ENCODE measurements at regions not wholly inside any gene's neighbourhood (a gene's known extent, or its start where the extent isn't known, plus 50 kb on each side); places are given as distances from the start of the nearest gene placed in this dataset.

DNA sequence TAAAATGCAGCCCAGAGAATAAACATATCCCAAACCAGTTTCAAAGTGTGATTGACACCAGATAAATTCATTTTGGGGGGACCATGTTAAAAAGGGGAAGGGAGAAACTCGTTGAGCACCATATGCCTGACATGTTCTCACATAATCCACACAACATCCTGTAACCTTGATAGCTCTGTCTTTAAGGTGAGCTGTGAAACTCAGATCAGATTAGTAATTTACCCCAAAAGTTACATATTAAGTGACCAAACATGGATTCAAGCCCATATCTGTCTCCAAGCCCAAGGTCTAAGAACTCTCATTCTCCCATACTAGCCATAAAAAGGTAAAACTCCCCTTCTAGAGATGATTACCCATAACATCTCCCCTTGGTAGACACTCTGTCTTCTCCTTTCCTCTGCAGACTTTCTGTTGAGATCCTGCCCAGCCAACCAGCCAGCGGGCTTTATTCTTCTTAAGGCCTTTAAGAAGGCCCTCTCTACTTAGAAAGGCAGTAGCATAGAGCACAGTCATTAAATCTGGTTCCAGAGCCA, 150.7 kb downstream of the CCDC34 start:
- Histone ChIP-seq H3K4me3 (ENCODE audit: severe bottlenecking) (no peak overlapping the region), H3K36me3 (ENCODE audit: low read depth) (no peaks in the 10 kb centered on the region), H3K27ac (ENCODE audit: poor library complexity, severe bottlenecking) (peak overlapping the region; percentile 65), H3K27me3 (ENCODE audit: insufficient read depth, poor library complexity, severe bottlenecking) (no peaks in the 10 kb centered on the region), H3K9me3 (ENCODE audit: severe bottlenecking) (no peaks in the 10 kb centered on the region), H3K4me1 (ENCODE audit: insufficient read depth, poor library complexity, severe bottlenecking) (peaks cover 28% of the 10 kb centered on the region)
- DNase-seq (ENCODE audit: low spot score) (no peak), ATAC-seq (ENCODE audit: low read depth) (no peak)
- TF ChIP-seq, protein P1, sequence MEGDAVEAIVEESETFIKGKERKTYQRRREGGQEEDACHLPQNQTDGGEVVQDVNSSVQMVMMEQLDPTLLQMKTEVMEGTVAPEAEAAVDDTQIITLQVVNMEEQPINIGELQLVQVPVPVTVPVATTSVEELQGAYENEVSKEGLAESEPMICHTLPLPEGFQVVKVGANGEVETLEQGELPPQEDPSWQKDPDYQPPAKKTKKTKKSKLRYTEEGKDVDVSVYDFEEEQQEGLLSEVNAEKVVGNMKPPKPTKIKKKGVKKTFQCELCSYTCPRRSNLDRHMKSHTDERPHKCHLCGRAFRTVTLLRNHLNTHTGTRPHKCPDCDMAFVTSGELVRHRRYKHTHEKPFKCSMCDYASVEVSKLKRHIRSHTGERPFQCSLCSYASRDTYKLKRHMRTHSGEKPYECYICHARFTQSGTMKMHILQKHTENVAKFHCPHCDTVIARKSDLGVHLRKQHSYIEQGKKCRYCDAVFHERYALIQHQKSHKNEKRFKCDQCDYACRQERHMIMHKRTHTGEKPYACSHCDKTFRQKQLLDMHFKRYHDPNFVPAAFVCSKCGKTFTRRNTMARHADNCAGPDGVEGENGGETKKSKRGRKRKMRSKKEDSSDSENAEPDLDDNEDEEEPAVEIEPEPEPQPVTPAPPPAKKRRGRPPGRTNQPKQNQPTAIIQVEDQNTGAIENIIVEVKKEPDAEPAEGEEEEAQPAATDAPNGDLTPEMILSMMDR (IDR thresholded peaks at IDR 0.05; ENCODE audit: poor library complexity, severe bottlenecking) = no peak

DNA sequence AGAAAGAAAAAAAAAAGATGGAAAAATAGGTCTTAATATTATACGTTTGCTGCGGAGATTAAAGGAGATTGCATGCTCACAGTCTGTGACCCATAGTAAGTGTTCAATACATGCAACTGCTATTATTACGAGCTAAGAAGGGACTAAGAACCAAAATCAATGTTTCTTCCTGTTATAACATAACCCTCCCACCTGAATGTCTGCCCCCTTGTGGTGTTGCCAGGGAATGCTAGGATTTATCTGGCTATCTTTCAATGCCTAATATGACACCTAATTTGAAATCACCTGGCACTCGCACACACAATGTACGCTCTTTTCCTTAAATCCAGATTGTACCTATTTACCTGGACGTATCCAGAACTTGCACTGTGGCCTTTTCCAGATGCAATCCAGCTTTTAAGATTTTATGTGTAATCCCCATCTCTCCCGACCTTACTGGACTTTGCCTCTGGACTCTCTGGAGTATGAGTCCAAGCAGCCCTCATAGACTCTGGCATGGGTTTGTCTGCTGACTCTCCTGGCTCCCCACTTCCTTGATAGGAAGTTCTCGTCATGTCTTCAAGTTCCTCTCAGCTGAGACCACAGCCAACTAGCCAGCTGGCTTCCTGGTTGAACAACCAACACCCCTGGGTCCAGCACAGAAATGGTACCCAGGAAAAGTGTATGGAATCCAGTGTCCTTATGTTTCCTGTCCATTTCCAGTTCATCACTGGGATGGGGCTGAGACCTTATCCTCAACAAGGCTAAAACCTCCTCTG, 151.5 kb downstream of the CCDC34 start:
- DNase-seq (ENCODE audit: low spot score) (no peak), ATAC-seq (ENCODE audit: low read depth) (no peak)
- no peaks in the 10 kb centered on the region for H3K36me3 ChIP-seq (ENCODE audit: low read depth)
- TF ChIP-seq, protein P1 (IDR thresholded peaks at IDR 0.05; ENCODE audit: poor library complexity, severe bottlenecking) = peak; percentile 14
- H3K4me3 ChIP-seq (ENCODE audit: severe bottlenecking) = no peak overlapping the region
- peaks cover 28% of the 10 kb centered on the region for H3K4me1 ChIP-seq (ENCODE audit: insufficient read depth, poor library complexity, severe bottlenecking)
- no peaks in the 10 kb centered on the region for H3K27me3 ChIP-seq (ENCODE audit: insufficient read depth, poor library complexity, severe bottlenecking)
- no peak overlapping the region for H3K27ac ChIP-seq (ENCODE audit: poor library complexity, severe bottlenecking)
- H3K9me3 ChIP-seq (ENCODE audit: severe bottlenecking) = no peaks in the 10 kb centered on the region

DNA sequence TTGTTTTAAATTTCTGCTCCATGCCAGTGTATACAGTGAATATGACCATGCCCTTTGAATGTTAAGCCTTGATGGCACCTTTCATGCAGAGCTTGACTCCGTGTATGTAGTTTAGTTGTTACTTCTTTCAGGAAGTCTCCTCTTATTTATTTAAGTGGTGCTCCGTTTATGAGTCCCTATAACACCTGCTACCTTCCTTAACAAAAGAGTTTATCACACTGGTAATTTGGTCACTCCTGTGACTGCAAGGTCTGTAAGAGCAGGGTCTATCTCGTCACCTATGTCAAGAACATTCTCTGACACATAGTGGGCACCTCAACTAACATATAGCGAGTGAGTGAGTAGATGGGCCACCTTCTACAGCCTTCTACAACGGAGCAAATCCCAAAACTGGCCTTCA, 152.5 kb downstream of the CCDC34 start:
- DNase-seq (ENCODE audit: low spot score) = no peak
- ATAC-seq (ENCODE audit: low read depth) = no peak
- TF ChIP-seq, protein P1 (IDR thresholded peaks at IDR 0.05; ENCODE audit: poor library complexity, severe bottlenecking) = no peak
- peaks cover 28% of the 10 kb centered on the region for H3K4me1 ChIP-seq (ENCODE audit: insufficient read depth, poor library complexity, severe bottlenecking)
- no peaks in the 10 kb centered on the region for H3K36me3 ChIP-seq (ENCODE audit: low read depth)
- no peaks in the 10 kb centered on the region for H3K27me3 ChIP-seq (ENCODE audit: insufficient read depth, poor library complexity, severe bottlenecking)
- H3K4me3 ChIP-seq (ENCODE audit: severe bottlenecking) = no peak overlapping the region
- H3K9me3 ChIP-seq (ENCODE audit: severe bottlenecking) = no peaks in the 10 kb centered on the region
- peak overlapping the region; percentile 79 for H3K27ac ChIP-seq (ENCODE audit: poor library complexity, severe bottlenecking)

DNA sequence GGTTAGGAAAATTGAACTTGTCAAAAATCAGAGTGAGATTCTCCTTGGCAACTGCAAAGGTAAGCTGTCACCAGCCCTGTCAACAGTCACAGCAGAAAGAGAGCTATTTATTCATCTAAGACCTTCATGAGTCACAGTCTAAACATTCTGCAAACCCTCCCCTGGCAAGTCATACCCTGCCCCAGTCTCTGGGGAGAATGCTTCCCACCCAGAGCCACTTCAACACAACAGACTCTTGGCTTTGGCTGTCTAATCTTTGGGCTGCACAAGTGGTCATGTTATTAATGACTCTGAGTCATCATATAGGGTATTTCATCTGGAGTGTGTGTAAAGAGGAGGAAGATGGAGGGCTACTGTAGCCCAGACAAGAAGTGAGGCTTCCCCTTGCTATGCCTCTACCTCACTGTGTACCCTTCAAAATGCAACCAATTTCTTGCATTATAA, 153.4 kb downstream of the CCDC34 start:
- Histone ChIP-seq H3K27ac (ENCODE audit: poor library complexity, severe bottlenecking) (peak overlapping the region; percentile 79), H3K36me3 (ENCODE audit: low read depth) (no peaks in the 10 kb centered on the region), H3K27me3 (ENCODE audit: insufficient read depth, poor library complexity, severe bottlenecking) (no peaks in the 10 kb centered on the region), H3K4me1 (ENCODE audit: insufficient read depth, poor library complexity, severe bottlenecking) (peaks cover 28% of the 10 kb centered on the region), H3K9me3 (ENCODE audit: severe bottlenecking) (no peaks in the 10 kb centered on the region), H3K4me3 (ENCODE audit: severe bottlenecking) (no peak overlapping the region)
- TF ChIP-seq, protein P1 (IDR thresholded peaks at IDR 0.05; ENCODE audit: poor library complexity, severe bottlenecking) = no peak
- ATAC-seq (ENCODE audit: low read depth) (peak; percentile 97), DNase-seq (ENCODE audit: low spot score) (peak; percentile 83)

DNA sequence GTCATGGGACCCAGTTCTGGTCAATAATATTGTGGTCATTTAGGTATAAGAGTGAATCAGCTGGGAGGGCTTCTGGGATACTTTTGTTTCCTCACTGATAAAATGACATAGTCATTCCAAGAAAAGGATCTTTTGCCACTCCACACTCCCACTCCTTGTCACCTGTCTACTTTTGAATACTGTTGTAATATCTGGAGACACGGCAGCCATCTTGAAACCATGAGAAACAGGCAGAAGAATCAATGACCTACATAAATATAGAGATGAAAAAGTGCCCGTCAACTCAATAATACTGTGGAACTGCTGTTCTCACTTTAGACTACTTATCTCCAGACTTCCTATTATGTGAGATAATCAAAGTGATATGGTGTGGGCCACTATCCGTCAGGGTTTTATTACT, 154.2 kb downstream of the CCDC34 start:
- Histone ChIP-seq H3K4me3 (ENCODE audit: severe bottlenecking) (no peak overlapping the region), H3K9me3 (ENCODE audit: severe bottlenecking) (no peaks in the 10 kb centered on the region), H3K27me3 (ENCODE audit: insufficient read depth, poor library complexity, severe bottlenecking) (no peaks in the 10 kb centered on the region), H3K4me1 (ENCODE audit: insufficient read depth, poor library complexity, severe bottlenecking) (peaks cover 28% of the 10 kb centered on the region), H3K36me3 (ENCODE audit: low read depth) (no peaks in the 10 kb centered on the region), H3K27ac (ENCODE audit: poor library complexity, severe bottlenecking) (peak overlapping the region; percentile 79)
- ATAC-seq (ENCODE audit: low read depth) (no peak), DNase-seq (ENCODE audit: low spot score) (no peak)
- TF ChIP-seq, protein P1 (IDR thresholded peaks at IDR 0.05; ENCODE audit: poor library complexity, severe bottlenecking) = no peak

Data from RWPE2 (cell line).